Activated CD4-positive, CD25-positive, alpha-beta regulatory T cell treated with anti-CD3 and anti-CD28 coated beads, Interleukin-2, amount 50 U/mL, for 24 hours (primary cell): ENCODE measurements at regions not wholly inside any gene's neighbourhood (a gene's known extent, or its start where the extent isn't known, plus 50 kb on each side); places are given as distances from the start of the nearest gene placed in this dataset.
"Not testable (repeated sequence)": the region's sequence is repeated elsewhere in the genome, so short reads cannot be mapped to it uniquely, and the experiment has no call there.

Experiments
- ATAC-seq, 2 donors: fragments of 150-1000 bp; cut with Tn5 transposase; one replicate each; pipeline ENCODE4 v1.10.0; 2021; ENCODE audit warnings: mild to moderate bottlenecking in 1 of 2, moderate library complexity in 1 of 2

GRCh38 chr2:109720380-109721106, 73.6 kb upstream of the RGPD5 start:
- no peak for ATAC-seq

GRCh38 chr2:109721135-109721534, 73.0 kb upstream of the RGPD5 start:
- no peak for ATAC-seq

- ATAC-seq, result no peak
These were observed 72.5 kb upstream of the RGPD5 start for GRCh38 chr2:109721626-109722025.

- no peak for ATAC-seq
These were observed 72.1 kb upstream of the RGPD5 start for GRCh38 chr2:109722026-109722425.

- not testable (repeated sequence) for ATAC-seq
These were observed 71.5 kb upstream of the RGPD5 start for GRCh38 chr2:109722640-109723039.

GRCh38 chr2:109723153-109723552, 71.0 kb upstream of the RGPD5 start:
- ATAC-seq, result not testable (repeated sequence)

- no peak for ATAC-seq
These were observed 69.3 kb upstream of the RGPD5 start for GRCh38 chr2:109724533-109725460.

- ATAC-seq, result no peak
These were observed 67.5 kb upstream of the RGPD5 start for GRCh38 chr2:109726379-109727270.

GRCh38 chr2:109727929-109728447, 66.1 kb upstream of the RGPD5 start:
- no peak for ATAC-seq

- not testable (repeated sequence) for ATAC-seq
These were observed 60.4 kb upstream of the RGPD5 start for GRCh38 chr2:109733746-109734145.

- no peak for ATAC-seq
These were observed 57.8 kb upstream of the RGPD5 start for GRCh38 chr2:109736177-109736827.
